Mesenchymal stem cell (in vitro differentiated cells and primary cell): ENCODE measurements at regions not wholly inside any gene's neighbourhood (a gene's known extent, or its start where the extent isn't known, plus 50 kb on each side); places are given as distances from the start of the nearest gene placed in this dataset.
A peak's percentile ranks its signal among the peaks of the same experiment; 100 is the strongest.

Experiments
- DNase-seq: peaks from one replicate; pipeline ENCODE4 v3.0.0-alpha.2; 2013
- H2AFZ ChIP-seq: one replicate; pipeline ENCODE4 v1.6.1; 2013; ENCODE audit warnings: low read depth, mild to moderate bottlenecking, control low read depth, inconsistent platforms, low read length, moderate library complexity
- H2AK5ac ChIP-seq: 2 replicates; pipeline ENCODE4 v1.6.1; 2013; ENCODE audit warnings: low read length, moderate library complexity, mild to moderate bottlenecking, inconsistent platforms; ENCODE audit not compliant: severe bottlenecking
- H2BK120ac ChIP-seq: one replicate; pipeline ENCODE4 v1.6.1; 2013; ENCODE audit warnings: low read depth, mild to moderate bottlenecking, inconsistent platforms, low read length, moderate library complexity
- H2BK12ac ChIP-seq, 2 experiments: one replicate each; pipeline ENCODE4 v1.6.1; 2013; ENCODE audit warnings: inconsistent platforms in 2 of 2, low read length in 2 of 2, mild to moderate bottlenecking in 2 of 2, moderate library complexity in 2 of 2, control low read depth in 1 of 2
- H2BK15ac ChIP-seq: one replicate; pipeline ENCODE4 v1.6.1; 2013; ENCODE audit warnings: mild to moderate bottlenecking, low read depth, inconsistent platforms; ENCODE audit not compliant: poor library complexity, severe bottlenecking
- H2BK5ac ChIP-seq: 2 replicates; pipeline ENCODE4 v1.6.1; 2013; ENCODE audit warnings: low read depth, mild to moderate bottlenecking, low read length, control low read depth, inconsistent platforms; ENCODE audit not compliant: poor library complexity, severe bottlenecking
- H3K14ac ChIP-seq, 2 experiments: one replicate each; pipeline ENCODE4 v1.6.1; 2013; ENCODE audit warnings: inconsistent platforms in 2 of 2, low read length in 2 of 2, control low read depth in 1 of 2, mild to moderate bottlenecking in 1 of 2, moderate library complexity in 1 of 2
- H3K18ac ChIP-seq, 2 experiments: one replicate each; pipeline ENCODE4 v1.6.1; 2013; ENCODE audit warnings: inconsistent platforms in 2 of 2, low read length in 2 of 2, control low read depth in 1 of 2, low read depth in 1 of 2, mild to moderate bottlenecking in 1 of 2
- H3K23ac ChIP-seq, 2 experiments: one replicate each; pipeline ENCODE4 v1.6.1; 2013; ENCODE audit warnings: inconsistent platforms in 2 of 2, low read length in 2 of 2, mild to moderate bottlenecking in 2 of 2, moderate library complexity in 2 of 2, control low read depth in 1 of 2
- H3K27ac ChIP-seq: 2 replicates; pipeline ENCODE4 v1.5.1; 2013; ENCODE audit warnings: mild to moderate bottlenecking, moderate library complexity, low read length, control low read depth, inconsistent platforms; ENCODE audit not compliant: poor library complexity, severe bottlenecking
- H3K27me3 ChIP-seq, 2 experiments: 2 replicates each; pipeline versions ENCODE4 v1.6.1 to v1.7.0; 2013; ENCODE audit warnings: low read length in 2 of 2, mild to moderate bottlenecking in 2 of 2, moderate library complexity in 2 of 2, control low read depth in 1 of 2, inconsistent platforms in 1 of 2; ENCODE audit not compliant: control insufficient read depth in 1 of 2, insufficient read depth in 1 of 2
- H3K36me3 ChIP-seq, 2 experiments: 2 replicates each; pipeline versions ENCODE4 v1.6.1 to v1.7.0; 2013; ENCODE audit warnings: low read length in 2 of 2, control low read depth in 1 of 2, inconsistent platforms in 1 of 2, low read depth in 1 of 2, mild to moderate bottlenecking in 1 of 2; ENCODE audit not compliant: insufficient read depth in 2 of 2, control insufficient read depth in 1 of 2
- H3K4ac ChIP-seq, 2 experiments: one replicate each; pipeline ENCODE4 v1.6.1; 2013; ENCODE audit warnings: inconsistent platforms in 2 of 2, low read length in 2 of 2, mild to moderate bottlenecking in 2 of 2, moderate library complexity in 2 of 2, control low read depth in 1 of 2, low read depth in 1 of 2
- H3K4me1 ChIP-seq: 2 replicates; pipeline ENCODE4 v1.6.1; 2013; ENCODE audit warnings: low read depth, low read length, control low read depth; ENCODE audit not compliant: control insufficient read depth, insufficient read depth
- H3K4me2 ChIP-seq: 2 replicates; pipeline ENCODE4 v1.6.1; 2013; ENCODE audit warnings: low read length, mild to moderate bottlenecking, inconsistent platforms; ENCODE audit not compliant: poor library complexity, severe bottlenecking
- H3K4me3 ChIP-seq, 2 experiments: 2 replicates each; pipeline versions ENCODE4 v1.5.1 to v1.7.0; 2013; ENCODE audit warnings: low read length in 2 of 2, mild to moderate bottlenecking in 2 of 2, control low read depth in 1 of 2, low read depth in 1 of 2; ENCODE audit not compliant: insufficient read depth in 1 of 2
- H3K79me1 ChIP-seq: replicated peaks from 2 replicates; pipeline ENCODE4 v1.6.1; 2013; ENCODE audit warnings: mild to moderate bottlenecking, control low read depth, low read length, inconsistent platforms; ENCODE audit not compliant: poor library complexity, severe bottlenecking
- H3K9ac ChIP-seq: 2 replicates; pipeline ENCODE4 v1.7.0; 2013; ENCODE audit warnings: mild to moderate bottlenecking, low read length, moderate library complexity
- H3K9me3 ChIP-seq: 2 replicates; pipeline ENCODE4 v1.7.0; 2013; ENCODE audit warnings: mild to moderate bottlenecking, low read length; ENCODE audit not compliant: control insufficient read depth
- H4K8ac ChIP-seq: one replicate; pipeline ENCODE4 v1.6.1; 2013; ENCODE audit warnings: inconsistent platforms, mild to moderate bottlenecking, low read length, moderate library complexity
- H4K91ac ChIP-seq: one replicate; pipeline ENCODE4 v1.6.1; 2013; ENCODE audit warnings: mild to moderate bottlenecking, low read length, inconsistent platforms
- WGBS: methylation state at CpG from one replicate; pipeline ENCODE4 v1.1.7; 2013; ENCODE audit warnings: mixed read lengths; 5-methylcytosine and 5-hydroxymethylcytosine counted together

DNA sequence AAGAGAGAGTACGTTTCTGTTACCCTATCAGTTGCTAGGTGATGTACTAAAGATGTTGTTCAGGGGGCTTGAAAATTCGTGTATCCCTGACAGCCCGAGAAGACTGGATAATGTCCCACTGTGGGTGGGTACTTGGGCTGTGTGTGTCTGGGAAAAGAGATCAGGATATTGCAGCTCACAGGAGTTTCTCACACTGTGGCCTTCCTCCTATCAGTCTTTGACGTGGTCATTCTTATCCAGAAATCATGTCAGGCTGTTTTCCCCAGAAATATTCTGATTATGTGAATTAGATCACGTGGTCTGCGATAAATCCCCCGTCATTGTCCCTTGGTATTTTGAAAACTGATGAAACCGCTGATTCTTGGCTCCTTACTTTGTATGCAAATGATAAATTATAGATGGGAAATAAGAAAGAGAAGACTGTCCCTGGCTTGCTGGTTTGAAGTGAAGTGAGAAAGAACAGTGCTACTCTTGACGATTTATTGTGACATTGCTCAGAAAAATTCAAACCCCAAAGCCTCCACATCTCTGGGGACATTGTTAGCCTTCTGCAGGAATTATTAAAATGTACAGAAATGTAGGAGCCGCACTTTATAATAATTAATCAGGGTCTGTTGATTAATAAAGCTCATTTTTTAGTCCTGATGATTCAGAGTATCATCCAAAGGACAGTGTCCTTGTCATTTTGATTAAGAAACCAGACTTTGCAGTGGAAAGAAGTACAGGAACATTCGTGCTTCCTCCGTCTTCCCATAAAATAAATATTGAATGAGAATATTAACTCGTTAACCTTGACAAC lies 167.5 kb upstream of the TSHZ2 start:
- H2AFZ ChIP-seq: no peak overlapping the region
- H3K4me3 ChIP-seq: no peak overlapping the region
- H3K4ac ChIP-seq: no peak overlapping the region
- no peak overlapping the region for H2AK5ac ChIP-seq
- no peaks in the 10 kb centered on the region for H3K4me1 ChIP-seq
- no peaks in the 10 kb centered on the region for H3K27me3 ChIP-seq
- no peaks in the 10 kb centered on the region for H3K79me1 ChIP-seq
- H3K18ac ChIP-seq: no peak overlapping the region
- H3K9me3 ChIP-seq: no peaks in the 10 kb centered on the region
- no peak overlapping the region for H3K14ac ChIP-seq
- H3K36me3 ChIP-seq: no peaks in the 10 kb centered on the region
- no peak overlapping the region for H4K8ac ChIP-seq
- H4K91ac ChIP-seq: no peak overlapping the region
- no peak overlapping the region for H3K27ac ChIP-seq
- H2BK120ac ChIP-seq: no peak overlapping the region
- no peak overlapping the region for H2BK5ac ChIP-seq
- no peak overlapping the region for H3K4me2 ChIP-seq
- no peak for DNase-seq
- no peak overlapping the region for H2BK12ac ChIP-seq
- H3K9ac ChIP-seq: no peak overlapping the region
- 57% methylated on average over 9 of the region's 13 CpGs for WGBS
- no peak overlapping the region for H2BK15ac ChIP-seq
- no peak overlapping the region for H3K23ac ChIP-seq

DNA sequence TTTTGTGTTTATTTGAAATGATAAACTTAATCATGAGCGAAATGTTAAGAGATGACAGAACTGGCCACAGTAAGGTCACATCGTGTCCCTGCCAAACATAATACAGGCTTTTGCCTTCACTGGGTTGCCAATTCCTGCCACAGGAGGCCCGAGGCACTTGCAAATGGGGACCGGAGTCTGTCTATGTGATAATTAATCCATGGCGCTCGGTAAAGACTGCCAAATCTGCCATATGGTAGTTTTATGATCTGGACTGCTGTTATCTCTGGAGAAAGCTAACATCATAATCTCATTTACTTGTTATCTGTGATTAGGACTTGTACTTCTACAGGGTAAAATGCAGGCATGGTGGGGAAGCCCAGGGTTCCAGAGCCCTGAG lies 170.5 kb upstream of the TSHZ2 start:
- DNase-seq: no peak
- no peaks in the 10 kb centered on the region for H3K4me1 ChIP-seq
- WGBS: 95% methylated on average over 3 of the region's 6 CpGs

DNA sequence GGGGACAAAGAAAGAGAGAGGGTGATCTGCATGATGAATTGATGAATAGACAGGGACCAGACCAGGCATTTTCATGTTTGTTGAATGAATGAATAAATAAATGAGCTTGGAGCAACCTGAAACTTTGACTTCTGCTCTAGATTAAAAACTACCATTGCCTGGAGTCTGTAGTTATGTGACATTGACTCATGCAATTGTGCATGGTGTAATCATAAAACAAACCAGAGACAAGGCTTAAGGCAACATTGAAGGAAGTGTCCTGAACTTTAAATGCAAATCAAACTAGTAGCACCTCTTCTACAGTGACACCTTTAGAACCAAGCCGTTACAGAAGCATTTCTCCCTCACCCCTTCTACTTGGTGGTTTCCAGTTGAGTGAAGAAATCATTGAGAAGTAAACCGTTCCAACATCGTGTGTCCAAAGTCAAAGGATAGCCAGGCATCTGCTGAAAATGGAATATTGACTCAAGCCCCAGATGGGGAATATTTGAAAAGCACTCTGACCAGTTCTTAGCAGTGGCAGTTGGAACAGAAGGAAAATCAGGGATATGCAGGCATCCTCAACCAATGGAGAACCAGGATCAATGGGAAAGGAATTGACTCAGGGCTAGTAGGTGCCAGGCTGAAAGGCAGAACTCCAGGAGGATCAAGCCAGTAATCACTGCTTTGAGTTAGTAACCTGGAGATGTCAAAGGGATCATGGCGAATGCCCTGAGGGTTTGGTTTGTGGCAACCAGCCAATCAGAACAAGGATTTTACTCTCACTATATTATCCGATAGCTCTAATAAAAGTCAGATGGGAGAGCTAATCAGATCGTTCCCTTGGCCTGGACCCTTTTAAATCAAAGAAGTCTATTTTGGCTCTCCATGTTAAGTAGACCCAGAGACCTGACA lies 171.2 kb upstream of the TSHZ2 start:
- H2BK5ac ChIP-seq: no peak overlapping the region
- H3K4me3 ChIP-seq: peak overlapping the region in 1 of 2 experiments; percentile 30
- no peak overlapping the region for H3K4ac ChIP-seq
- no peak overlapping the region for H2BK120ac ChIP-seq
- H3K36me3 ChIP-seq: no peaks in the 10 kb centered on the region
- H3K18ac ChIP-seq: no peak overlapping the region
- H2AK5ac ChIP-seq: no peak overlapping the region
- H4K91ac ChIP-seq: no peak overlapping the region
- H3K9ac ChIP-seq: peak overlapping the region; percentile 24
- no peaks in the 10 kb centered on the region for H3K9me3 ChIP-seq
- no peak overlapping the region for H2BK12ac ChIP-seq
- no peak overlapping the region for H2AFZ ChIP-seq
- H3K79me1 ChIP-seq: no peaks in the 10 kb centered on the region
- H3K14ac ChIP-seq: no peak overlapping the region
- H3K4me2 ChIP-seq: no peak overlapping the region
- H3K27ac ChIP-seq: no peak overlapping the region
- H3K23ac ChIP-seq: no peak overlapping the region
- H2BK15ac ChIP-seq: no peak overlapping the region
- no peaks in the 10 kb centered on the region for H3K27me3 ChIP-seq
- 92% methylated on average over 4 of the region's 6 CpGs for WGBS
- H4K8ac ChIP-seq: no peak overlapping the region
- DNase-seq: no peak
- H3K4me1 ChIP-seq: no peaks in the 10 kb centered on the region

More for the DNA sequence above, 170.5 kb upstream of the TSHZ2 start:
- H3K14ac ChIP-seq: no peak overlapping the region
- H2AK5ac ChIP-seq: no peak overlapping the region
- H3K79me1 ChIP-seq: no peaks in the 10 kb centered on the region
- H3K27ac ChIP-seq: no peak overlapping the region
- H3K23ac ChIP-seq: no peak overlapping the region
- no peak overlapping the region for H2AFZ ChIP-seq
- no peak overlapping the region for H2BK12ac ChIP-seq
- H2BK120ac ChIP-seq: no peak overlapping the region
- H3K9ac ChIP-seq: no peak overlapping the region
- H3K18ac ChIP-seq: no peak overlapping the region
- no peak overlapping the region for H3K4me3 ChIP-seq
- no peak overlapping the region for H3K4me2 ChIP-seq
- no peak overlapping the region for H4K91ac ChIP-seq
- no peaks in the 10 kb centered on the region for H3K36me3 ChIP-seq
- no peaks in the 10 kb centered on the region for H3K9me3 ChIP-seq
- no peak overlapping the region for H4K8ac ChIP-seq
- H2BK15ac ChIP-seq: no peak overlapping the region
- H3K27me3 ChIP-seq: no peaks in the 10 kb centered on the region
- no peak overlapping the region for H3K4ac ChIP-seq
- no peak overlapping the region for H2BK5ac ChIP-seq

DNA sequence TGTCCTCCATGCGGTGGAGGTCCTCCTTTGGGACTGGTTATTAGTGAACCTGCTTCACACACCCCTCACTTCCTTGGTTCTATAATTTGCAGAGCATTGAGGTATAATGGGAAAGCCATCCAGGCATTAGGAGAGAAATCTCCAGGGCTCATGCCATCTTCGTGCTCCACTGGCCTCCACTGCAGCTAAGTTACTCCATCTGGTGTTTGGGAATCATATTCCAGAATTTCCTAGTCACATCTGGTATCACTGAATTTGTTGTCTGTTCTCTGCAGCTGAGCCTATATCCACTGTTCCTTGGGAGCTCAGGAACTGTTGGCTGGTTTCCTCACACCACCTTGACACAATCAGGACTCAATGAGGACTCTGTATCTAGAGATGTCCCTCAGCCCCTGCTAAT lies 173.0 kb upstream of the TSHZ2 start:
- Histone ChIP-seq H2BK5ac (no peak overlapping the region), H3K27ac (no peak overlapping the region), H3K27me3 (no peaks in the 10 kb centered on the region), H3K4me2 (no peak overlapping the region), H3K9me3 (no peaks in the 10 kb centered on the region), H3K79me1 (no peaks in the 10 kb centered on the region), H3K9ac (no peak overlapping the region), H3K23ac (no peak overlapping the region), H4K91ac (no peak overlapping the region), H3K14ac (peak overlapping the region in 1 of 2 experiments; percentile 44), H2AK5ac (no peak overlapping the region), H3K18ac (peak overlapping the region in 1 of 2 experiments; percentile 11), H2BK12ac (no peak overlapping the region), H3K4ac (no peak overlapping the region), H3K36me3 (no peaks in the 10 kb centered on the region), H3K4me1 (no peaks in the 10 kb centered on the region), H4K8ac (no peak overlapping the region), H3K4me3 (no peak overlapping the region), H2BK120ac (no peak overlapping the region), H2BK15ac (no peak overlapping the region), H2AFZ (no peak overlapping the region)
- DNase-seq: no peak
- WGBS: 48% methylated on average over 1 of the region's 2 CpGs
